Type B pancreatic cell (in vitro differentiated cells): ENCODE measurements at regions not wholly inside any gene's neighbourhood (a gene's known extent, or its start where the extent isn't known, plus 50 kb on each side); places are given as distances from the start of the nearest gene placed in this dataset.
"Not testable (repeated sequence)": the region's sequence is repeated elsewhere in the genome, so short reads cannot be mapped to it uniquely, and the experiment has no call there.

Experiments used
- DNase-seq: peaks from one replicate; pipeline ENCODE4 v3.0.0; 2021; ENCODE audit warnings: mixed read lengths; ENCODE audit not compliant: unreplicated experiment; ENCODE audit errors: extremely low spot score
- H3K27ac Mint-ChIP-seq: 2 replicates; pipeline ENCODE4 v1.8.0; 2021; ENCODE audit warnings: mild to moderate bottlenecking, mixed read lengths
- H3K27me3 Mint-ChIP-seq: 2 replicates; pipeline ENCODE4 v1.8.0; 2021; ENCODE audit warnings: mixed read lengths
- H3K36me3 Mint-ChIP-seq: 2 replicates; pipeline ENCODE4 v1.8.0; 2021; ENCODE audit warnings: mixed read lengths
- H3K4me1 Mint-ChIP-seq: one replicate; pipeline ENCODE4 v1.8.0; 2021; ENCODE audit warnings: mixed read lengths; ENCODE audit not compliant: unreplicated experiment
- H3K4me3 Mint-ChIP-seq: 2 replicates; pipeline ENCODE4 v1.8.0; 2021; ENCODE audit warnings: mild to moderate bottlenecking, mixed read lengths
- H3K9me3 Mint-ChIP-seq: 2 replicates; pipeline ENCODE4 v1.8.0; 2021; ENCODE audit warnings: mixed read lengths
- CTCF ChIP-seq: fragments of 200-600 bp; sonication (generic); conservative IDR thresholded peaks from 2 replicates; pipeline ENCODE4 v1.5.0; 2021; ENCODE audit warnings: antibody characterized with exemption, mild to moderate bottlenecking

DNA sequence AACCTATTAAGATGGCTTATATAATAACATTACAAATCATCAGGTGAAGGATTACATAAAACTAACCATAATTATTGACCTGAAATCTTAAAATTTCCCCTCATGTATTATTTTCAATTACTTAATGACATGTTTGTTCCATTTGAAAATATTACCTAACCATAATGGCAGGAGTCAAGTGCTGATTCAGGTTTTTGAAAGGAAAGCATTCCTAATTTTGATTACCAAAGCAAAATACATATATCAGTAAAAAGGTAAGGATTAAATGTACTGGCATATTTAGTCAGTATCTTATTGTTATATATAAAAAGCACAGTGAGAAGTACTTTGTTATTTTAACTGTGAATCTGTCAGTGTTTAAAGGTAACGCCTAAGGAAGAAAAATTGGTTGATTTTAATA lies 960.0 kb upstream of the CNTN5 start:
- Mint-ChIP-seq H3K4me3 (no peak overlapping the region), H3K9me3 (no peaks in the 10 kb centered on the region), H3K27me3 (no peaks in the 10 kb centered on the region), H3K4me1 (peaks cover 6% of the 10 kb centered on the region), H3K27ac (no peak overlapping the region), H3K36me3 (no peaks in the 10 kb centered on the region)
- no peak for TF ChIP-seq CTCF
- no peak for DNase-seq

DNA sequence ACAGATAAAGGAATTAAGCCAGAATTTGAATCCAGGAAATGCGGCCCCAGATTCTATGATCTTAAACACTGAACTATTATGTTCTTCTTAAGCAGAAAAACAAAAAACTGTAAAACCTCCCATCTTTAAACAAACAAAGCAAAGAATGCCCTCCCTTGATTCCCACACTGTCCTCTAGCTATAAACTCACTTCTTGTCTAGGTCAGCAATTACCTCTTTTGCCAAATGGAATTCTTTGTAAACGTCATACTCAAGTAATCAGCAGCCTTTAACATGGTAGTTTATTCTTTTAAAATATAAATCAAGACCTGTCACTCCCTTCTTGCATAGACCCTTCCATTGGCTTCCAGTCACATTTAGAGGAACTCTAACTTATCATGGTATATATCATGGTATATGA lies 958.9 kb upstream of the CNTN5 start:
- Mint-ChIP-seq H3K4me3 (no peak overlapping the region), H3K27ac (no peak overlapping the region), H3K4me1 (peaks cover 1% of the 10 kb centered on the region), H3K27me3 (no peaks in the 10 kb centered on the region), H3K9me3 (no peaks in the 10 kb centered on the region), H3K36me3 (no peaks in the 10 kb centered on the region)
- no peak for DNase-seq
- no peak for TF ChIP-seq CTCF

- no peak overlapping the region for H3K27ac Mint-ChIP-seq
- TF ChIP-seq CTCF = no peak
- H3K9me3 Mint-ChIP-seq = no peaks in the 10 kb centered on the region
- DNase-seq = no peak
- H3K36me3 Mint-ChIP-seq = no peaks in the 10 kb centered on the region
- no peak overlapping the region for H3K4me3 Mint-ChIP-seq
- H3K27me3 Mint-ChIP-seq = no peaks in the 10 kb centered on the region
- H3K4me1 Mint-ChIP-seq = no peaks in the 10 kb centered on the region
These were observed 958.0 kb upstream of the CNTN5 start for GRCh38 chr11:98062714-98063113.

DNA sequence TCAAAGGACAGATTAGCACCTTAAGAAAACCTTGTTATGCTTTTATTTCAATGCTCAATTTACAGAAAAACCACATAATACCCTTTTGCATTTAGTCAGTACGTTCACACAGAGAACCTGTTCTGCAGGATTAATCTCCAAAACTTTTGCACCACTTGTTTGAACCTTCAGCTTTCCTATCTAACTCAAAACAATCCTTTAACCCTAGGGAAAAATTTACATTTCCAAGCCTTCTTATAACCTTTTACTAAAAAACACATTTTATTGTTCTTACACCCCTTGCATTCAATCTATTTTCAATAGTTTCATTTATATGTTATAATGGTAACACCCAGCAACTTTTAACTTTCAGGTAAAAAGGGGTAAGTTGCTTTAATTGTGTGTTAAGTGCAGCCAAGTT lies 952.5 kb upstream of the CNTN5 start:
- Mint-ChIP-seq H3K27ac (no peak overlapping the region), H3K36me3 (no peaks in the 10 kb centered on the region), H3K4me3 (no peak overlapping the region)

GRCh38 chr11:98069147-98069546 lies 951.6 kb upstream of the CNTN5 start:
- H3K4me3 Mint-ChIP-seq, H3K4me1 Mint-ChIP-seq, H3K27ac Mint-ChIP-seq, H3K9me3 Mint-ChIP-seq, H3K27me3 Mint-ChIP-seq, H3K36me3 Mint-ChIP-seq, DNase-seq: not testable (repeated sequence)

More for the DNA sequence above, 952.5 kb upstream of the CNTN5 start:
- DNase-seq = no peak
- peaks cover 7% of the 10 kb centered on the region for H3K4me1 Mint-ChIP-seq
- H3K9me3 Mint-ChIP-seq = no peaks in the 10 kb centered on the region
- H3K27me3 Mint-ChIP-seq = no peaks in the 10 kb centered on the region
- TF ChIP-seq CTCF = no peak

- no peak overlapping the region for H3K27ac Mint-ChIP-seq
- no peak for TF ChIP-seq CTCF
- H3K27me3 Mint-ChIP-seq = no peaks in the 10 kb centered on the region
- H3K36me3 Mint-ChIP-seq = no peaks in the 10 kb centered on the region
- DNase-seq = no peak
- no peak overlapping the region for H3K4me3 Mint-ChIP-seq
- H3K4me1 Mint-ChIP-seq = peaks cover 7% of the 10 kb centered on the region
- H3K9me3 Mint-ChIP-seq = no peaks in the 10 kb centered on the region
These were observed 950.9 kb upstream of the CNTN5 start for GRCh38 chr11:98069861-98070260.
